ENCODE measurements at regions not wholly inside any gene's neighbourhood (a gene's known extent, or its start where the extent isn't known, plus 50 kb on each side); places are given as distances from the start of the nearest gene placed in this dataset.
"Not testable (repeated sequence)": the region's sequence is repeated elsewhere in the genome, so short reads cannot be mapped to it uniquely, and the experiment has no call there.

DNA sequence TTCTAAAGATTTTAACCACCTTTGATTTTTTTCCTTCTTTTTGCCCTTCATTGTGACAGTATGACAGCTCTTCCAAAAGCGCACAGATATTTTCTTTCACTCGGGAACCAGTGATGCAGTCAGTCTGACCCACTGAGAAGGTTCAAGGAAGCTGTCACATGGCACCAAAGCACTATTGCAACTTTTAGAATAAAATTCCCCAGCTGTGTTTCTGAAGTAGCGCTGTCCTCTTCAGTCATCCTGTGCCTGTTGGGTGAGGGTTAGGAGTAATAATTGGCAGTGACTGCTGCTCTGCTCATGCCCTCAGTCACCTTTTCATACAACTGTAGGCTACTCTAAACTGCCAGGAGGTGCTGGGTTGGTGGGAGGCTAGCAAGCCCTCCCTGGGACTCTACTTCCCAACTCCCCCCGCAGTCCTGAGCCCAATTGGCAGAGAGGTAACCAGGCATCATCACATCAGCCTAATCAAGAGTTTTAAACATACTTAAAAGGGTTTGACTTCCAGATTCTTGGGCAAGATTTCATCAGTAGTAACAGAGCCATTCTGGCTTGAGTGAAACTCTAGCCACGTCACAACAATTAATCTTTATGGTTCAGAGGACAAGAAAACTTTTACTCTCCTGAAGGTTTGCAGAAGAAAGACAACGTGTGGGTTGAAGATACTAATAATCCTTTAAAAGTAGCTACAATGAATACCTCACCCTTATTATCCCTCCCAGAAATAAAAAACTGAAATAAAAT lies 473.3 kb downstream of the FBXO15 start:
- DNase-seq, result no peak

DNA sequence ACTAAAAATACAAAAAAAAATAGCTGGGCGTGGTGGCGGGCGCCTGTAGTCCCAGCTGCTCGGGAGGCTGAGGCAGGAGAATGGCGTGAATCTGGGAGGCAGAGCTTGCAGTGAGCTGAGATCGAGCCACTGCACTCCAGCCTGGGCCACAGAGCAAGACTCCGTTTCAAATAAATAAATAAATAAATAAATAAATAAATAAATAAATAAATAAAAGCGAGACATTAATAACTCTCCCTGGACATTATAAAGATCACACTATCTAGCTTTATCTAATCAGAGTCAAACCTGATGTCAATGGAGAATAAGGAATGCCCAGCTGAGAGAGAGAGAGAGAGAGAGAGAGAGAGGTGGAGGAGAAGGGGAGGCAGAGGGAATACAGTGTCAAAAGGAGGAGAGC lies 476.2 kb downstream of the FBXO15 start:
- DNase-seq, result not testable (repeated sequence)

GRCh38 chr18:73670524-73670923 lies 477.1 kb downstream of the FBXO15 start:
- no peak for DNase-seq

- DNase-seq, result no peak
These were observed 477.6 kb downstream of the FBXO15 start for GRCh38 chr18:73670039-73670438.

DNA sequence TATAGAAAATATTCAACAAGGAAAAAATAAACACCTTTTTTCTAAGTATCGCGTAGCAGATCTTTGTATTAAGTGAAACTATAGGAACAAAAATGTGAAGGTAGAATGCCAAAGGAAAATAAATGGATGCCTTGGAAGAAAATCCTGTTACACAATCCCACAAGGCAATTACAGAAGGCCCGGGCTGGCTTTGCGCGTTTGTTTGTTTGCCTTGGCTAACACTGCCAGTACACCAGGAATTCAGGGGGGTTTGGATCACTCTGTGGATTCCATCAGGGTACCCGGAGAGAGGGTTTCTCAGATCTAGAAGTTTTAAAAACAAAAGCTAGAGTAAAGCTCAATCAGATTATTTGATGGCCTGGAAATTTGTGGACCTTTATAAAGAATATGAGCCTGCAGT lies 478.3 kb downstream of the FBXO15 start:
- DNase-seq, result no peak

DNA sequence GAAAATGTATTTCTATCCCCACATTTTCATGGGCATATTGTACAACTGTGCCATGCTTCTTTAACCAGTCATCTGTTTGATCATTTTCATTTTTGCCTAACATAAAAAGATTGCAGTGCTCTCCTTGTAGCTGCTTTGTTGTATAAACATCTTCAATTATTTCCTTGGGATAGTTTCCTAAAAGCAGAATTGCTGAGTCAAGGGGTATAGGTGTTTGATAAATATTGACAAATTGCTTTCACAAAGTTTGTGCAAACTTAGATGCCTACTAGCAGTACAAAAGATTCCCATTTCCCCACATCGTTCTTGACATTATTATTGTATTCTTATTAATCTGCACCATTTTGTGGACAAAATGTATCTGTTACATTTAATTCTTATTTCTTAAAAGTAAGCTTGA lies 479.6 kb downstream of the FBXO15 start:
- no peak for DNase-seq

- DNase-seq, result no peak
These were observed 480.9 kb downstream of the FBXO15 start for GRCh38 chr18:73666772-73667171.

GRCh38 chr18:73664896-73665295 lies 482.7 kb downstream of the FBXO15 start:
- no peak for DNase-seq

DNA sequence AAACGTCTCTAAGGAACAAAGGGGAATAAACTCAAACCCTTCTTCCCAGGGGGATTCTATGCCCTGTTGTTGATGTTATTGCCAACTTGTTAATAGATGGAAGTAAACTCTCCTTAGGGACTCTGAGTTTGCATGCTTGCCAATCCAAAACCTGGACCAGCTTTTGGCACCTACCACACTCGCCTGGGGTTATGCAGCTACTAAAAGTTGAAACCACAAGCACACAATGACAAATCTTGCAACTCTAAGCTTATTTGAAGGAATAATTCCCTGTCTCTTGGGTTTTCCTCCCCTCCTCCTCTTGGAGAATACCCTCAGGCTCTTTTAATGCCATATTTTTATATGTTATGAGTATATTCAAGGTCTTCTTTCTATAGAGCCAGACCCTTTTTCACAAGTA lies 484.1 kb downstream of the FBXO15 start:
- no peak for DNase-seq

DNA sequence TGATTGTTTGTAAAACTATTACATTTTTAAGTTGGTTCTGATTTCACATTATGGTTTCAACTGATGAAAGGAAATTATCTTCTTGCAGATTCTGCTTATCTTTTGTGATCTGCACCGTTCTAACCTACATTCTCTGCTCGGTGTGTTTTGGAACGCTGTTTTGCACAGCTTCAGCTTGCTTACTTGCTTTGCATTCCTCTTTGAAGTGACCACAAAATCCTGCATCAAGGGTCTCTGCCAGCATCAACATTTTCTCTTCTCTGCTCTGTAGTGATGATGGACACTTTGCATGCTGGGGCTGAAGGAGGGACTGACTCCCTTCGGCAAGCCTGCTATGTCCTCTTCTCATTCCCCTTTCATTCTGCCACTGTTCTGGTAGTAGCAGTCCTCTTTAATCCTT lies 485.2 kb downstream of the FBXO15 start:
- no peak for DNase-seq

DNA sequence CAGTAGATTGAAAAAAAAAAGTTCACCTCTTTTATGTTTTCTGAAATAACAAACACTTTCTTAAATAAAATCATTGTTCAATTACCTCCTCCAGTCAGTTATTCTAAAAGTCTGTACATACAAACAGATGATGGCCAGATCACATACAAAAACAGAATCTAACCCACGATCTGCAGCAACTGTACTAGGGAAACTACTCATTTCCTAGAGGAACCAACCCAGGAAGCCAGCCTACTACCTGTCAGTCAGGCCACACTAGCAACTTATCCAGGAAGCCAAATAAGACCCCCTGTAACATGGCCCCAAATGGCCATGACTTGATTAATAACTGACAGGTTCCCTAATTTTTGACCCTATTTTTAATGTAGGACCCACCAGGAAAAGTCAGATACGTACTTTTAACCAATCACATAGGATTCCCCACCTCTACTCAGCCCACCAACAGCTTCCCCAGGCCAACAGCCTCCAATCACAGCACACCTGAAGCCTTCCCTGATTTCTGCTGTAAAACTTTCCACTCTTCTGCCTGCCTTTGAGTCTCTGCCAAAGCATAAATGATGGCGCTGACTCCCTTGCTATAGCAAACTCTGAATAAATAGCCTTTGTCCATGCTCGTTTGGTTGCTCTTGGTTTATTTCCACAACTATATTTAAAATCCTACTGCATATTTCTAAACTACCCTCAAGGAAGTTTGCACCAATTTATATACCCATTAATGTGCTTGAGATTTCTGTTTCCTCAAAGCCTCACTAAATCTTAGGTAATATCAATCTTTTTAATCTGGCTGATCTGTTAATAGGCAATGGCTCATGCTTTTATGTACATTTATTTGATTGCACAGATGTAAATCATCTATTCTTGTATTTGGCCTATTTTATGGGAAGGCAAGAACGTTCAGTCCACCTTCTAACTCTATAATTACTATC lies 486.4 kb downstream of the FBXO15 start:
- no peak for DNase-seq

DNA sequence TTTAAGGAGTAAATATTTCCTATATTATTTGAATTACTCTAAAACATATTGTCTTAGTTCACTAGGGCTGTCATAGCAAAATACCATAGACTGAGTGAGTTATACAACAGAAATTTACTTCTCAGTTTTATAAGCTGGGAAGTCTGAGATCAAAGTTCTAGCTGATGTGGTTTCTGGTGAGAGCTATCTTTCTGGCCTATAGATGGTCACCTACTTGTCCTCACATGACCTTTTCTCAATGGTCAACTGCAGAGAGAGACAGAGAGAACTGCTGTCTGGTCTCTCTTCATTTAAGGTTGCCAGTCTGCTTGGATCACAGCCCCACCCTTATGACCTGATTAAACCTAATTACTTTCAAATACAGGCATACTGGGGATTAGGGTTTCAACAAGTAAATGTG lies 490.9 kb downstream of the FBXO15 start:
- no peak for DNase-seq

GRCh38 chr18:73653827-73654226 lies 493.8 kb downstream of the FBXO15 start:
- DNase-seq, result no peak

DNA sequence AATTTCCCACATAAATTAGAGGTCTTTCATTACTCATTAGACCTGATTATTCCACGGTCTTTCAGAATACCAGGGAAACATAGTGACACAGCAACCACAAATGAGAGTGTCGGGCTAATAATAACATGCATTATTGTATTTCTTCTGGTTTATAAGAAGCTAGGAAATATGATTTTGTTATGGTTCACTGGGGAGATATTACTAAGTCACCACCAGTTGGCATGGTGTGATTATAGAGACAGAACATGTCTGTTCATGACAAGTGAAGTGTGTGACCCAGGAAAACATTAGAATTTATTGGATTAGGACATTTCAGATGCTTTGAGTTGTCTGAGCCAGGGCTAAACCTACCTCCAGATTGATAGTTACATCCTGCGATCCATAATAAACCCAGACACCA lies 494.4 kb downstream of the FBXO15 start:
- DNase-seq, result no peak

DNA sequence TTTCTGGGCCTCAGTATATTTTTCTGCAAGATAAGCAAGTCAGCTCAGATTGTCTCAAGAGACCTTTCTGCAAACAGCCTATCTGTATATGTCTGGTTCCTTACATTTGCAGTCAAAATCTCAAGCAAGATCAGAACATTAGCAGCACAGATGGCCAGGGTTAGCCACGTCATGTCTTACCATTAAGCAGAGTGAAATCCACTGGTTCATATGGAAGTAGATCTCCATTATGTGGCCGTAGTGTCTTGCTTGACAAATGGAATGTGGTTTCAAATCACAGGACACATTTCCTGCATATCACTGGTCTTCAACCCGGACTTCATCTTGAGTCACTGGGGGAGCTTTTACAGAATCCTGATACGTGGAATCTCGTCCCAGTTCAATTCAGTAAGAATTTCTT lies 500.2 kb downstream of the FBXO15 start:
- DNase-seq, result no peak

GRCh38 chr18:73646772-73647171 lies 500.9 kb downstream of the FBXO15 start:
- DNase-seq, result no peak

DNA sequence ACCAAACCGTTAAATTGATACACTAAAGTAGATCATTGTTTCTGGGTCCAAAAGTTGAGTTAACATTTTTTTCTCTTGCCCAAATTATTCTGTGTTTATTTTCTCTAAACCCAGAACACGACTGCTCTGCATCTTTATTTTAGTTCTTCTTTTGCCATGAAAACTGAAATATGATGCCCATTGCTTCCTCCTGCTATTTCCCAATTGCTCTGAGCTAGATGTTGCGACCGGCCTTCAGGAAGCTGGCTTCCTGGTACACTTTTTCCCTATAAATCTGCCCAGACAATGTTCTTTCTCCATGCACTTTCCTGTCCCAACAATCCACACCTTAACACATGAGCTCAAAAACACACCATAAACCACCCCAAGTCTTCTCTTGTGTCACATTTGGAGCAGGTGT lies 501.4 kb downstream of the FBXO15 start:
- no peak for DNase-seq

DNA sequence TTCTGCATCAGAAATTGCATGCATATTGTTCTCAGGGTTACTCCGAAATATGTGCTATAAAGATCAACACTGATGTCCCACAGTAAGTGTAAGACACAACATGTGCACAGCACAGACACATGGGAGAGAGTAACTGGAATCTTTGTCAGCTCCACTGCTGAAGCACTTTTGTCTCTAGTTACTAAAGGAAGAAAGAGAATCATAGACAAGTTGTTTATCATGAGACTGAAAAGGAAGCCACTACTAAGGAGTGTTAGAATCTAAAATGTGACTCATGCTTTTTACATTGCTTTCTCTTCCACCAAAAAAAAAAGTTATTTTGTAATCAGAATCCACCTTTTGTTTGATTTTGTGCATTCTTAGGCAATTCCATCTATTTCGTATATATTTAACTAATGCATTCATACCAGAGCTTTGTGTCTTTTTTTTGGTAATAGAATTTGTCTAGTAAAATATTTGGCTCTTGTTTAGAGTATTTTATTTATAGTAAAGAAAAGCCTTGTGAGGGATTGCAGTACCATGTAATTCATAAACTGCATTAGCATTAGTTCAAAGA lies 502.4 kb downstream of the FBXO15 start:
- no peak for DNase-seq

- no peak for DNase-seq
These were observed 507.8 kb downstream of the FBXO15 start for GRCh38 chr18:73639788-73640187.

- DNase-seq, result no peak
These were observed 508.9 kb downstream of the FBXO15 start for GRCh38 chr18:73638709-73639108.

- DNase-seq, result no peak
These were observed 511.3 kb downstream of the FBXO15 start for GRCh38 chr18:73636355-73636754.

GRCh38 chr18:73626859-73627258 lies 520.8 kb downstream of the FBXO15 start:
- no peak for DNase-seq

GRCh38 chr18:73626221-73626620 lies 521.4 kb downstream of the FBXO15 start:
- DNase-seq, result no peak

GRCh38 chr18:73621091-73621490 lies 526.5 kb downstream of the FBXO15 start:
- DNase-seq, result no peak

All from RPMI8226 (cell line).